ENCODE measurements at regions not wholly inside any gene's neighbourhood (a gene's known extent, or its start where the extent isn't known, plus 50 kb on each side); places are given as distances from the start of the nearest gene placed in this dataset.

DNA sequence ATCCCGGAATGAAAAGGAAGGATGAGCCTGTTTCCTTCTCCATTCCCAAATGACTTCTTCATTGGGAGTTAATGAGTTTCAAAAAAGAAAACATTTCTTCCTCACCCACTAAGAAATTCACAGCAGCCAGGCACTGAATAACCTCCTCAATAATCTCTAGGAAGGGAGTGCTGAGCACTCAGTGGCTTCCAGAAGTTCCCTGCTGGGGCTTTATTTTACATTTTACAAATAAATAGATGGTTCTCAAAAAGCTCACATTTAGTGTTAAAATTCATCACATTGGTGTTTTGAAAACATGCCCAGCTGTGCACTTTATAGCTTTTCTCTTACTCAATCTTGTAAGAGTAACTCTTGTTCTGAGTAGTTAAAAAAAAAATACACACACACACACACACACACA lies 148.9 kb upstream of the PFKP start:
- DNase-seq = no peak

- peak; percentile 61 for DNase-seq
Observed at GRCh38 chr10:2917926-2918325, 149.4 kb upstream of the PFKP start.

- peak; percentile 24 for DNase-seq
Observed at GRCh38 chr10:2915412-2915811, 151.9 kb upstream of the PFKP start.

DNA sequence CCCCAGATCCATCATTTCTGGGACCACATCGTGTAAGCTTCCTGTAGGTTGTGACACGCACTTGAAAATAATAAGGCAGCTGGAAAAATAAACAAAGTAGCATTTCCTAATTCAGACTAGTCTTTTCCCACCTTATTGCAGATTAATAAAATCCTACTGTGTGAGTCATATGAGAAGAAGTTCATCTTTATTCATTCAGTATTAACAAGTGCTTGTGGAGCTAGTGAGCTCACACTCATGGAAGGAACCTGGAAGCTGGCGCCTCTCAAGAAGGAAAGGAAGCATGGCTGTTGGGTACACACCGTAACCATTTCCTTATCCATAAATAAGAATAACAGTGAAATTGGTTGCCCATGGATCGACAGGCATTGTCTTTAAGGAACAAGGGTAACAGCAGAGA lies 152.6 kb upstream of the PFKP start:
- DNase-seq = no peak

GRCh38 chr10:2913474-2913873 lies 153.9 kb upstream of the PFKP start:
- DNase-seq = no peak

DNA sequence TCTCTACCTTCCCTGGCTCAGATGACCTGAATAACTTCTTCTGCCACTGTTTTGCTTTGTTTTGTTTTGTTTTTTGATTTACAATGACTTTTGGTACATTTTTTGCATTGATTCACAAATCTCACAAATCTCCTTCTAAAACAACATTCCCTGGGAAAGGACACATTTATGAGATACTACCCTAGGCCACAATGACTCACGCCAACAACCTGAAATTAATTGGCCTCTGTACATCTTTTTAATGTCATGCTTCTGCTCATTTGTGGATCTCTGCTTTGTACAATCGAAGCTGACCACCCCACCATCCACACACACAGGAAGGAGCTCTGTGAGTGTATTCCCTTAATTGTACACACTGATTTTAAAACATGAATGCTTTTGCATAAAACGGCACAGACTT lies 156.7 kb upstream of the PFKP start:
- no peak for DNase-seq

DNA sequence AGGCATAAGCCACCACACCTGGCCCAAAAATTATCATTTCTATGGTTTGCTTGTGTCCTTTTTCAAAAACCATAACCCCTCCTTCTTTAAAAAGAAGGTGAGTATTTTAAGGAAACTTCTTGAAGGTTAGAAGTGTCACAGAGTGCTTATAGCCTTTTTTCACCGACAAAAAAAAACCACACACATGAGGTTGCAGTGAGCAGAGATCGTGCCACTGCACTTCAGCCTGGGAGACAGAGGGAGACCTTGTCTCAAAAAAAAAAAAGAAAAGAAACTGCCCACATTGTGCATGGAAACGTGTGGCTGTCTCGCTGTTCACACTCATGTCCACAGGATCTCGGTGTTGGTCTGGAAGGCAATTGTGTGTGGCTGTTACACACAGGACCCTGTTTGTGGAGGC lies 157.4 kb upstream of the PFKP start:
- DNase-seq = no peak

DNA sequence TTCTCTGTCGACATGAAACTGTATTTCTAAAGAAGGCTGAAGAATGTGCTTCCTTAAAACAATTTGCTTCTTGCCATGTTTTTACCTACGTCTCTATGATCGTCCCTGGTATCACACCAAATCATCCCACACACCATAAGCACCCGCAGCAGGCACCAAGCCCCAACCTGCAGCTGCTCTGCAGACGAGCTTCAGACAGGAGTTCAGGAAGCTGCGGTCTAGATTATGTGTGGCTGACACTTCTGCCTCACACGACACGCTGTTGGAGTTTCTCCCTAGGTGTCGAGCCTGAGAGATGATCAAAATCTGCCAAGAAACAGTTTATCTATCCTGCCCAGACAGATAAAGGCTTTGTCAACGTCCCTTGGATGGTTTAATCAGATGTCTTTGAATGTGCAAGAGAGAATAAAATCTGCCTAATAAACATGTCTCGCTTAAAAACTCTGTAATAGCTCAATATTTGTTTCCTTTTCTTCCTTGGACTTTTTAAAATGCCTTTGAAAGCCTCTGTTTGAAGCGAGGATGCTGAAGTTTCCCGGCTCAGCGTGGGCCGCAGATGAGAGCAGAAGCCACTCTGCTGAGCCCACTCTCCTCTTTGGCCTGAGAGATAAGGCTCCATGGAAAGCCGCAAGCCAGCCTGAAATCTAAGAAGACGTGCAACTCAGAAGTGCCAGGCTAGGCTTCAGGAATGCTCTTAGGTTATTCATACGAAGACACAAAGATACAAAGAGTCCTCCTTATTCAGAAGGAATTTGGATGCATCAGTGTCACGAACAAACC lies 158.3 kb upstream of the PFKP start:
- no peak for DNase-seq

DNA sequence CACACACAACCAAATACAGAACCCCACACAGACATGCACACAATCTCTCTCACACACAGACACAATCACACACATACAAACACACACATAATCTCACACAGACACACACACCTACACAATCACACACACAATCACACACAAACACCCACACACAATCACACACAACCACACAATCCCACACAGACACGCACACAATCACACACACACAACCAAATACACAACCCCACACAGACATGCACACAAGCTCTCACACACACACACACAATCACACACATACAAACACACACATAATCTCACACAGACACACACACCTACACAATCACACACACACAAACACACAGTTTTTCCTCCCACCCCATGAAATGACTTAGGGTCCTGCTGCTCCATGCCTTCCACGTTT lies 160.4 kb upstream of the PFKP start:
- DNase-seq = no peak

- DNase-seq = no peak
Observed at GRCh38 chr10:2905851-2906250, 161.5 kb upstream of the PFKP start.

DNA sequence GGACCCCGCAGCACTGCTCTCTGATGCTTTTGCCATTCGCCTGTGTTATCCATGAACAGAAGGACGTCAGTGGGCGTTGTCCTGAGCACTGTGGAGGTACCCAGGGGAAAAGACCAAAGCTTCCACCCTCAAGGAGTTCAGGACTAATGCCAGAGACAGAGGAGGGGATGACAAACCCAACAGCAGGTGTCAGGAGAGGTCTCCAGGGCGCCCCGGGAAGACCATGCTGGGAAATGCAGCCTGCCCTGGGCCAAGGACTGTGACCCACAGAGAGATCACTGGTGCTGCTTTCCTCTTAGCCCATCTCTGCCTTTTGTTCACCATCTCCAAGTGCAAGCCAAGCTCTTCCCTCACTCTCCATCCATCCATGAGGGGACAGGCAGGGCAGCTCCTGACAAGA lies 166.8 kb upstream of the PFKP start:
- no peak for DNase-seq

DNA sequence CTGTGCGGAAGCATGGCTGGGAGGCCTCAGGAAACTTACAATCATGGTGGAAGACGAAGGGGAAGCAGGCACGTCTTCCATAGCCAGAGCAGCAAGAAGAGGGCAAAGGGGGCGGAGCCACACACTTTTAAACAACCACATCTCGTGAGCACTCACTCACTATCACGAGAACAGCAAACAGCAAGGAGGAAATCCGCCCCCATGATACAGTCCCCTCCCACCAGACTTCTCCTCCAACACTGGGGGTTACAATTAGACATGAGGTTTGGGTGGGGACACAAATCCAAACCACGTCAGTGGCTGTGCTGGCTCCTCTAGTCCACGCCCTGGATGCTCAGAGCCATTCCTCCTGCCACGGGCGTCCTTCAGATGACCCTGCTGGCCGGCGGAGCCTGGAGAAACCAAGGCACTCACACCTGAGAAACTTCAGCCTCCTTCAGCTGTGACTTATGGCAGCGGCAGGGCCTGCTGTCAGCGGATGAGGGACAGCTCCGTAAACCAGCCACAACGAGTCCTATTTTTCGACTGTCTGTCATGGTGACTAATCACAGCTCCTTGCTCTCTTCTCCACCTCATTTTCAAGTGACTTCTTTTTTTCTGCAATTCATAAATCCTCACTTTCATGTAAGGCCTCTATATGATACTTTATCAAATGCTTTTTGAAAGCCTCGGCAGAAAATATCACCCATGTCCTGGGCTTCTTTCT lies 167.9 kb upstream of the PFKP start:
- peak; percentile 40 for DNase-seq

GRCh38 chr10:2898509-2898860 lies 168.9 kb upstream of the PFKP start:
- peak; percentile 38 for DNase-seq

GRCh38 chr10:2897619-2898508 lies 169.5 kb upstream of the PFKP start:
- DNase-seq = peak; percentile 53

DNA sequence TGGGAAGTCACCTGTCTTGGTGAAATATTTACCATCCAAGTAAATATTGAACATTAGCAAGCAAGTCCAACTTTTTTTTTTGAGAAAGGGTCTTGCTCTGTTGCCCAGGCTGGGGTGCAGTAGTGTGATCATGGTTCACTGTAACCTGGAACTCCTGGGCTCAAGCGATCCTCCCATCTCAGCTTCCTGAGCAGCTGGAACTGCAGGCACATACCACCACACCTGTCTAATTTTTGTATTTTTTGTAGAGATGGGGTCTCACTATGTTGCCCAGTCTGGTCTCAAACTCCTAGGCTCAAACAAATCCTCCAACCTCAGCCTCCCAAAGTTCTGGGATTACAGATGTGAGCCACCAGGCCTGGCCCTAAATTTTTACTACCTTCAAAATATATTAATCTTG lies 171.0 kb upstream of the PFKP start:
- DNase-seq = peak; percentile 11

GRCh38 chr10:2895594-2896196 lies 171.7 kb upstream of the PFKP start:
- peak; percentile 48 for DNase-seq

GRCh38 chr10:2893991-2894390 lies 173.4 kb upstream of the PFKP start:
- peak; percentile 30 for DNase-seq

GRCh38 chr10:2893158-2893845 lies 174.0 kb upstream of the PFKP start:
- DNase-seq = peak; percentile 16

GRCh38 chr10:2891770-2892124 lies 175.6 kb upstream of the PFKP start:
- DNase-seq = no peak

DNA sequence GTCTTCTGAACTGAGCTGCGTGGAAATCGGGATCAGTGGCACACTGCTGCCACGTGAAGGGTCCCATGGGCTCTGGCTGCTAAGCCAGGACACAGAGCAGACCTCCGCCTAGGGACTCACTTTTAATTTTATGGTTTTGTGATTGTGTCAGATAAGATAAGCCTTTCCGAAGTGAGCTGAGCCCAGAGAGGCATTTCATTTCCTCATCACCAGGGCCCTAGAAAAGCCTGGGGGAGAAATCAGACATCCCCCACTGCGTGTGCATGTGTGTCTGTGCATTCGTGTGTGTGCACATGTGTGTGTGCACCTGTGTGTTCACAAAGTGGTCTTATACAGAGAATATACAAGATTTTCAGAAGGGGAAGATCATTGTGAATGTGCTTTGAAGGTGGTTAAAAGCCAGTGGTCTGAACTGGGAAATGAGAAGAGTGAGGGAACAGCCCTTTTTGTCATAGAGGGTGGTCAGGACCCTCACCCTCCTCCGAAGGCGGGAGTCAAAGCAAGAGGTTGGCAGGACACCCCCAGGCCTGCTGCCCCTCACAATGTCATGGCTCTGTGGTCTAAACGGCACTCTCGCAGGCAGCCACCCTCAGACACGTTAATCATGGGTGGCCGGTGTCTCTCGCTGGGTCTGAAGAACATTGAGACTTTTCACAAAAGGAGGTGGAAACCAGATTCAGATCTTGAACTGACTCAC lies 176.1 kb upstream of the PFKP start:
- peak; percentile 35 for DNase-seq

DNA sequence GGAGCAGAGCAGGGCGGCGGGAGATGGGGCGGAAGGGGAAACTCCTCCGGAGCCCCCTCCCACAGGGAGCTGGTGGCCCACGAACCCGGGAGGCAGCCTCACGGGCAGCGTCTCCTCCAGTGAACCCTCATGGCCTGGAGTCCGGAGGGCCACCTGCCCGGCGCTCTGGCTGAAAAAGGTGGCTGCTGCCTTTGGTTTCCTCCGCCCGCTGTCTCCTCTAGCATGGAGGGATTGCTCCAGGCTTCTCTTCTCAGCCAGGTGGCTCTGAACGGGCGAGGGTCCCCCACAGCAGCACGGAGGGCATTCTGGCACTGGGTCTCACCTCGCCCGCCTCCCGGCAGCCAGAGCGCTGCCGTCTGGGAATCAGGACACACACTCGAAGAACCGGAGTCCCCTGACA lies 177.3 kb upstream of the PFKP start:
- DNase-seq = peak; percentile 44

DNA sequence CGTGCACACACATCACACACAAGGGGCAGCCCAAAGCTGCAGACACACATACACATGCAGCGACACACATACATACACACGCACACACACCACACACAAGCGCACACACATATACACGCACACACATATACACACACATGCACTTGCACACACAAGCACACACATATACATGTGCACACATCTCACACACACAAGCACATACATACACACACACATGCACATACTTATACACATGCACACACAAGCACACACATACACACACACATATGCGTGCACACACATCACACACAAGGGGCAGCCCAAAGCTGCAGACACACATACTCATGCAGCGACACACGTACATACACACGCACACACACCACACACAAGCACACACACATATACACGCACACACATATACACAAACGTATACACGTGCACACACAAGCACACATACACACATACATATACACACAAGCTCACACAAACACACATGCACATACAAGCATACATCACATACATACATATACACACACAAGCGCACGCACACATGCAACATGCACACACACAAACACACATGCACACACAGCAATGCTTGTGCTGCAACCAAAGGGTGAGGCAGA lies 178.8 kb upstream of the PFKP start:
- peak; percentile 22 for DNase-seq

Measured in islet precursor cell (in vitro differentiated cells).